Panc1 (cell line): ENCODE measurements at regions not wholly inside any gene's neighbourhood (a gene's known extent, or its start where the extent isn't known, plus 50 kb on each side); places are given as distances from the start of the nearest gene placed in this dataset.

Experiments used
- CTCF ChIP-seq: fragments of 450-650 bp; IDR thresholded peaks from 2 replicates; pipeline ENCODE4 v1.5.1; 2017; ENCODE audit warnings: mild to moderate bottlenecking
- POLR2AphosphoS5 ChIP-seq: IDR thresholded peaks from 2 replicates; pipeline ENCODE4 v1.6.1; 2012; ENCODE audit warnings: mild to moderate bottlenecking, low read depth, low read length, moderate library complexity
- TF ChIP-seq, protein P1 (sequence below), 2 experiments: IDR thresholded peaks; 2 replicates each; pipeline ENCODE4 v1.6.1; 2011 to 2012; ENCODE audit warnings: low read depth in 2 of 2, control low read depth in 1 of 2, low read length in 1 of 2, mild to moderate bottlenecking in 1 of 2, moderate library complexity in 1 of 2; ENCODE audit not compliant: insufficient read depth in 1 of 2

GRCh38 chr3:154862265-154862664 is 217.9 kb upstream of the MME start:
- TF ChIP-seq CTCF: no peak
- TF ChIP-seq POLR2AphosphoS5: no peak
- TF ChIP-seq, protein P1, sequence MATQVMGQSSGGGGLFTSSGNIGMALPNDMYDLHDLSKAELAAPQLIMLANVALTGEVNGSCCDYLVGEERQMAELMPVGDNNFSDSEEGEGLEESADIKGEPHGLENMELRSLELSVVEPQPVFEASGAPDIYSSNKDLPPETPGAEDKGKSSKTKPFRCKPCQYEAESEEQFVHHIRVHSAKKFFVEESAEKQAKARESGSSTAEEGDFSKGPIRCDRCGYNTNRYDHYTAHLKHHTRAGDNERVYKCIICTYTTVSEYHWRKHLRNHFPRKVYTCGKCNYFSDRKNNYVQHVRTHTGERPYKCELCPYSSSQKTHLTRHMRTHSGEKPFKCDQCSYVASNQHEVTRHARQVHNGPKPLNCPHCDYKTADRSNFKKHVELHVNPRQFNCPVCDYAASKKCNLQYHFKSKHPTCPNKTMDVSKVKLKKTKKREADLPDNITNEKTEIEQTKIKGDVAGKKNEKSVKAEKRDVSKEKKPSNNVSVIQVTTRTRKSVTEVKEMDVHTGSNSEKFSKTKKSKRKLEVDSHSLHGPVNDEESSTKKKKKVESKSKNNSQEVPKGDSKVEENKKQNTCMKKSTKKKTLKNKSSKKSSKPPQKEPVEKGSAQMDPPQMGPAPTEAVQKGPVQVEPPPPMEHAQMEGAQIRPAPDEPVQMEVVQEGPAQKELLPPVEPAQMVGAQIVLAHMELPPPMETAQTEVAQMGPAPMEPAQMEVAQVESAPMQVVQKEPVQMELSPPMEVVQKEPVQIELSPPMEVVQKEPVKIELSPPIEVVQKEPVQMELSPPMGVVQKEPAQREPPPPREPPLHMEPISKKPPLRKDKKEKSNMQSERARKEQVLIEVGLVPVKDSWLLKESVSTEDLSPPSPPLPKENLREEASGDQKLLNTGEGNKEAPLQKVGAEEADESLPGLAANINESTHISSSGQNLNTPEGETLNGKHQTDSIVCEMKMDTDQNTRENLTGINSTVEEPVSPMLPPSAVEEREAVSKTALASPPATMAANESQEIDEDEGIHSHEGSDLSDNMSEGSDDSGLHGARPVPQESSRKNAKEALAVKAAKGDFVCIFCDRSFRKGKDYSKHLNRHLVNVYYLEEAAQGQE (IDR thresholded peaks at IDR 0.05; ENCODE audit: insufficient read depth in 1 of 2, low read depth in 2 of 2, low read length in 1 of 2): no peak
